ENCODE measurements at regions not wholly inside any gene's neighbourhood (a gene's known extent, or its start where the extent isn't known, plus 50 kb on each side); places are given as distances from the start of the nearest gene placed in this dataset.
"Not testable (repeated sequence)": the region's sequence is repeated elsewhere in the genome, so short reads cannot be mapped to it uniquely, and the experiment has no call there.

DNA sequence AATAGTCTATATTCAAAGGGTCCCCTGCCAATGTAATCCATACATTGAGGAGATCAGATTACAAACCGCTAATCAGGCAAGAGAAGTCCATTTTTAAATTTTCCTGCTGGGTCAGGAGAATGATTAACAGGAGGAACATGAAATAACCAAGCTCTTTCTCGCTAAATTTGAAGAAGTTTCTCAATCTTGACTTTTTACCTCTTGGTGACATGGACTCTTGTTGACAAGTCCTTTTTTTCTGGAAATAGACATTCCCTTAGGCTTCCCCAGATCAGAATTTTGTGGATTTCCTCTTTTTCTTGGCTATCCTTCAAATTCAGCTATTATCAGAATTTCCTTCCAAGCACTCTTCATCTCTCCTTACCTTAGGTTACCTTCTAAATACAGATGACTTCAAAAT is 153.0 kb upstream of the LRATD1 start:
- Histone ChIP-seq H3K27me3 (replicated peaks) (no peaks in the 10 kb centered on the region), H3K4me3 (ENCODE audit: low read depth, low read length) (no peak overlapping the region), H3K27ac (no peak overlapping the region), H3K36me3 (replicated peaks) (no peaks in the 10 kb centered on the region)
- no peak for DNase-seq
- in situ Hi-C loops (cut with HindIII; ENCODE audit: low pct_ligation_motif_present, low sequenced_read_pairs) = no loop called here
- no peak for TF ChIP-seq CTCF (IDR thresholded peaks at IDR 0.05; ENCODE audit: low read depth, low read length, missing control alignments)

- in situ Hi-C loops (cut with HindIII; ENCODE audit: low pct_ligation_motif_present, low sequenced_read_pairs) = no loop called here
- no peak for TF ChIP-seq CTCF (IDR thresholded peaks at IDR 0.05; ENCODE audit: low read depth, low read length, missing control alignments)
- H3K4me3 ChIP-seq (ENCODE audit: low read depth, low read length) = no peak overlapping the region
- H3K27ac ChIP-seq = no peak overlapping the region
- no peak for DNase-seq
- no peaks in the 10 kb centered on the region for H3K27me3 ChIP-seq (replicated peaks)
- no peaks in the 10 kb centered on the region for H3K36me3 ChIP-seq (replicated peaks)
These were observed 152.4 kb upstream of the LRATD1 start for GRCh38 chr2:14480120-14480519.

GRCh38 chr2:14480906-14481305 is 151.6 kb upstream of the LRATD1 start:
- TF ChIP-seq CTCF (IDR thresholded peaks at IDR 0.05; ENCODE audit: low read depth, low read length, missing control alignments) = no peak
- in situ Hi-C loops (cut with HindIII; ENCODE audit: low pct_ligation_motif_present, low sequenced_read_pairs) = no loop called here
- no peak overlapping the region for H3K4me3 ChIP-seq (ENCODE audit: low read depth, low read length)
- no peaks in the 10 kb centered on the region for H3K36me3 ChIP-seq (replicated peaks)
- H3K27ac ChIP-seq = no peak overlapping the region
- no peaks in the 10 kb centered on the region for H3K27me3 ChIP-seq (replicated peaks)
- DNase-seq = no peak

DNA sequence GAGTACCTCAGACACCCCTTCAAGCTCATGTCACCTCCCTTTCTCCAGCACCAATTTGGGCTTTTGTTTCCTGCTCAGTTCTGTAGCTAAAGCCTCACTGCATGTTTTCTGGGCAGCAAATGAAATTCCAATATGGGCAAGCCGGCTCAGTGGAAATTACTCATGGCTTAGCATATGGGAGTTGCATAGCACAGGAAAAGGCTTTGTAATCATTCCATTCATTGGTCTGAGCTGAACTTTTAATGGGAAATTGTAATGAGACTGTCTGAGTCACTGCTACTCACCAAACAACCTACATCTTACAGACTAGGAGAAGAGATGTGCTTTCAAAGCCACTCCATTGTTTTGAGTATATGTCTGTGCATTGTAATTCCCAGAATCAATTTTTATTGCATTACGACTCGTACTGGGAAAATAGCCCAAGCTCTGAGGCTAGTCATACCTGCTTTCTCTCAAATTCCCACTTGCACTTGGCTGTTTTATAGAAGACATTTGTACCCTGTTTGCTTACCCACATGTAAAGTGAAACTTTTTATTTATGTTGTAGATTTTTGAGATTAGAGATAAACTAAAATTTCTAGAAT is 139.5 kb upstream of the LRATD1 start:
- in situ Hi-C loops (cut with HindIII; ENCODE audit: low pct_ligation_motif_present, low sequenced_read_pairs) = no loop called here
- DNase-seq = peak; percentile 36
- H3K36me3 ChIP-seq (replicated peaks) = no peaks in the 10 kb centered on the region
- no peaks in the 10 kb centered on the region for H3K27me3 ChIP-seq (replicated peaks)
- H3K27ac ChIP-seq = no peak overlapping the region
- no peak for TF ChIP-seq CTCF (IDR thresholded peaks at IDR 0.05; ENCODE audit: low read depth, low read length, missing control alignments)
- no peak overlapping the region for H3K4me3 ChIP-seq (ENCODE audit: low read depth, low read length)

- in situ Hi-C loops (cut with HindIII; ENCODE audit: low pct_ligation_motif_present, low sequenced_read_pairs) = no loop called here
- no peak for TF ChIP-seq CTCF (IDR thresholded peaks at IDR 0.05; ENCODE audit: low read depth, low read length, missing control alignments)
These were observed 137.8 kb upstream of the LRATD1 start for GRCh38 chr2:14494759-14495158.

DNA sequence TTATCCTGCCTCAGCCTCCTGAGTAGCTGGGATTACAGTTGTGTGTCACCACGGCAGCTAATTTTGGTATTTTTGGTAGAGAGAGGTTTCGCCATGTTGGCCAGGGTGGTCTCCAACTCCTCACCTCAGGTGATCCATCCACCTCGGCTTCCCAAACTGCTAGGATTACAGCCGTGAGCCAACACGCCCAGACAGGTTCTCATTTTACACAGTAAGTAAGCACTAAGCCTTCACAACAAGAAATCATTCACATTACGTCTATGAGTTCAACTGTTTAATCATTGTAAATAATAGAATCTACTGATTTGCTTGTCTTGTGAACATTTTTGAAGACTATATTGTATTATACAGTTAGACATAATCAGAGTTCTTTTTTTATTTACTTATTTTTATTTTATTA is 131.5 kb upstream of the LRATD1 start:
- Histone ChIP-seq H3K4me3 (ENCODE audit: low read depth, low read length) (no peak overlapping the region), H3K27me3 (replicated peaks) (no peaks in the 10 kb centered on the region), H3K27ac (no peak overlapping the region), H3K36me3 (replicated peaks) (no peaks in the 10 kb centered on the region)
- TF ChIP-seq CTCF (IDR thresholded peaks at IDR 0.05; ENCODE audit: low read depth, low read length, missing control alignments) = no peak
- in situ Hi-C loops (cut with HindIII; ENCODE audit: low pct_ligation_motif_present, low sequenced_read_pairs) = no loop called here
- DNase-seq = no peak

More at GRCh38 chr2:14494759-14495158, 137.8 kb upstream of the LRATD1 start:
- no peak overlapping the region for H3K4me3 ChIP-seq (ENCODE audit: low read depth, low read length)
- DNase-seq = no peak
- no peaks in the 10 kb centered on the region for H3K36me3 ChIP-seq (replicated peaks)
- no peak overlapping the region for H3K27ac ChIP-seq
- H3K27me3 ChIP-seq (replicated peaks) = no peaks in the 10 kb centered on the region

DNA sequence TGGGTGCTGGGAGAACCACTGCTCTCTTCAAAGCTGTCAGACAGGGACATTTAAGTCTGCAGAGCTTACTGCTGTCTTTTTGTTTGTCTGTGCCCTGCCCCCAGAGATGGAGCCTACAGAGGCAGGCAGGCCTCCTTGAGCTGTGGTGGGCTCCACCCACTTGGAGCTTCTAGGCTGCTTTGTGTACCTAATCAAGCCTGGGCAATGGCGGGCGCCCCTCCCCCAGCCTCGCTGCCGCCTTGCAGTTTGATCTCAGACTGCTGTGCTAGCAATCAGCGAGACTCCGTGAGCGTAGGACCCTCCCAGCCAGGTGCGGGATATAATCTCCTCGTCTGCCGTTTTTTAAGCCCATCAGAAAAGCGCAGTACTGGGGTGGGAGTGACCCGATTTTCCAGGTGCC is 125.6 kb upstream of the LRATD1 start:
- in situ Hi-C loops (cut with HindIII; ENCODE audit: low pct_ligation_motif_present, low sequenced_read_pairs) = not testable (repeated sequence)

More for the DNA sequence above, 125.6 kb upstream of the LRATD1 start:
- not testable (repeated sequence) for H3K27me3 ChIP-seq (replicated peaks); H3K36me3 ChIP-seq (replicated peaks); H3K4me3 ChIP-seq (ENCODE audit: low read depth, low read length); DNase-seq; H3K27ac ChIP-seq

Data from brain microvascular endothelial cell (primary cell).